ENCODE measurements at regions not wholly inside any gene's neighbourhood (a gene's known extent, or its start where the extent isn't known, plus 50 kb on each side); places are given as distances from the start of the nearest gene placed in this dataset.

- DNase-seq (no peak), ATAC-seq (no peak)
- H3K36me3 ChIP-seq, result no peaks in the 10 kb centered on the region
- H3K9me3 ChIP-seq, result no peaks in the 10 kb centered on the region
- no peak overlapping the region for H3K4me3 ChIP-seq
- H3K27ac ChIP-seq, result no peak overlapping the region
- intact Hi-C loops (cut with DNase I), result no loop called here
- no peaks in the 10 kb centered on the region for H3K4me1 ChIP-seq
- H3K27me3 ChIP-seq, result no peaks in the 10 kb centered on the region
- TF ChIP-seq, protein P1, sequence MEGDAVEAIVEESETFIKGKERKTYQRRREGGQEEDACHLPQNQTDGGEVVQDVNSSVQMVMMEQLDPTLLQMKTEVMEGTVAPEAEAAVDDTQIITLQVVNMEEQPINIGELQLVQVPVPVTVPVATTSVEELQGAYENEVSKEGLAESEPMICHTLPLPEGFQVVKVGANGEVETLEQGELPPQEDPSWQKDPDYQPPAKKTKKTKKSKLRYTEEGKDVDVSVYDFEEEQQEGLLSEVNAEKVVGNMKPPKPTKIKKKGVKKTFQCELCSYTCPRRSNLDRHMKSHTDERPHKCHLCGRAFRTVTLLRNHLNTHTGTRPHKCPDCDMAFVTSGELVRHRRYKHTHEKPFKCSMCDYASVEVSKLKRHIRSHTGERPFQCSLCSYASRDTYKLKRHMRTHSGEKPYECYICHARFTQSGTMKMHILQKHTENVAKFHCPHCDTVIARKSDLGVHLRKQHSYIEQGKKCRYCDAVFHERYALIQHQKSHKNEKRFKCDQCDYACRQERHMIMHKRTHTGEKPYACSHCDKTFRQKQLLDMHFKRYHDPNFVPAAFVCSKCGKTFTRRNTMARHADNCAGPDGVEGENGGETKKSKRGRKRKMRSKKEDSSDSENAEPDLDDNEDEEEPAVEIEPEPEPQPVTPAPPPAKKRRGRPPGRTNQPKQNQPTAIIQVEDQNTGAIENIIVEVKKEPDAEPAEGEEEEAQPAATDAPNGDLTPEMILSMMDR (IDR thresholded peaks at IDR 0.05), result no peak
Measured at GRCh38 chr1:190540366-190540765, 62.7 kb upstream of the BRINP3 start.

DNA sequence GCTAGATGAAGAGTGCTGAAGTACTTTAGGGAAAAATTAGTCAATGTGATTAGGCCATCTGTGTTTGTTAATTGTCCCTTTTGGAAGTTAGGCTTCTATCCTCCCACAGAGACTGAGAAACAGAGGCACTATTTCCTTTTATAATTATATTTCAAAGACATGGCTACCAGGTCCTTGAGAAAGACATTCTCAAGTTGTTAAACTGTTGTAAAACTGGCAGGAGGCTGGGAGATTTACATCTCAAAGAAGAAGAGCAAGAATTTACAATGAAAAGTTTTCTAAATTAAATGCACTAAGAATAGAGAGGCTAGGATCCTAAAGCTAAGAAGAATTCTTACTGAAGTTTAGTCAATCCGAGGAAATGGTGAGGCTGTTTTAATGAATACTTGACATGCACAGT, 74.0 kb upstream of the BRINP3 start:
- TF ChIP-seq, protein P1 (IDR thresholded peaks at IDR 0.05), result no peak
- no peaks in the 10 kb centered on the region for H3K27me3 ChIP-seq
- no peaks in the 10 kb centered on the region for H3K4me1 ChIP-seq
- no peak for DNase-seq
- H3K27ac ChIP-seq, result no peak overlapping the region
- no peak for ATAC-seq
- intact Hi-C loops (cut with DNase I), result no loop called here
- H3K9me3 ChIP-seq, result no peaks in the 10 kb centered on the region
- H3K36me3 ChIP-seq, result no peaks in the 10 kb centered on the region
- no peak overlapping the region for H3K4me3 ChIP-seq

DNA sequence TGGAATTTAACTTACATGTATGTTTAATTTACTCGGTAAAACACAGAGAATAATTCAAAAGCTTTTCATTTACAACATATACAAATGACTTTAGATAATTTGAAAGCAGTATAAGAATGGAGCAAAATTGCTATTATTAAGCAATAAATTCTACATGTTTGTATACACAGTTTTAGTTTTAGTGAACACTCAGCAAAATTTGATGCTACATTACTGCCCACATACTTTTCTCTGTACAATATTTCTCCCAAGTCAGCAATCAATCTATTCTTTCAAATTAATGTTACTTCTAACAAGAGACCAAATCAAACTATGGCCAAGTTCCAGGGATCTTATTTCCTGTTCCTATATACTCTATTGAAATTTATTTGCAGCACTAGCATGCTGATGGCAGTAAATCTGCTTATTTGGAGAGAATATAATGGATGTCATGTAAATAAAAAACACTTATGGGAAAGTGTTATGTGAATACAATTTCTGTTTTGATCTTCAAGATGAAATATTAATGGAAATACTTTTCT, 82.6 kb upstream of the BRINP3 start:
- Histone ChIP-seq H3K4me1 (no peaks in the 10 kb centered on the region), H3K27me3 (no peaks in the 10 kb centered on the region), H3K36me3 (no peaks in the 10 kb centered on the region), H3K4me3 (no peak overlapping the region), H3K27ac (no peak overlapping the region), H3K9me3 (no peaks in the 10 kb centered on the region)
- TF ChIP-seq, protein P1 (IDR thresholded peaks at IDR 0.05), result no peak
- DNase-seq (no peak), ATAC-seq (no peak)
- intact Hi-C loops (cut with DNase I), result no loop called here

DNA sequence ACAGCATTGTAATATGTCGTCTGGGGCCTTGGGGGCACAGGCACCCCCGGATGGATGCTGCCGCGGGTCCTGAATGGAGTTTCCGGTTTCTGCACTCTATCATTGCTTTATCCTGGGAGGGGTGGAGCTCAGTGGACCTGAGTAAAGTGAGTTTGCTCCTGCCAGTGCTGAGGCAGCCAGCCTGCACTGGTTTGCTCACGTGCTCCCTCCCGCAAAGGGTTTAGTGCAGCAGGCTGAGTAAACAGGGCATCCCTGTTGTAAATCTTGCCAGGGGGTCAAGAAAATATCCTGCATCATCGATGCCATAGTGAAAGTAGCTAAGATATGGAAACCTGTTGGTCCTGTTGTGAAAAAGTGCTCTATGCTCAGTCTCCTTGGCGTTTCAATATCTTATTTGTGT, 85.6 kb upstream of the BRINP3 start:
- DNase-seq (no peak), ATAC-seq (no peak)
- Histone ChIP-seq H3K4me3 (no peak overlapping the region), H3K27me3 (no peaks in the 10 kb centered on the region), H3K9me3 (no peaks in the 10 kb centered on the region), H3K36me3 (no peaks in the 10 kb centered on the region), H3K4me1 (no peaks in the 10 kb centered on the region), H3K27ac (no peak overlapping the region)
- intact Hi-C loops (cut with DNase I), result no loop called here
- TF ChIP-seq, protein P1 (IDR thresholded peaks at IDR 0.05), result no peak

- no peak for ATAC-seq
- no peak overlapping the region for H3K4me3 ChIP-seq
- H3K36me3 ChIP-seq, result no peaks in the 10 kb centered on the region
- no peak overlapping the region for H3K27ac ChIP-seq
- H3K27me3 ChIP-seq, result no peaks in the 10 kb centered on the region
- H3K4me1 ChIP-seq, result no peaks in the 10 kb centered on the region
- no peak for DNase-seq
- TF ChIP-seq, protein P1 (IDR thresholded peaks at IDR 0.05), result no peak
- intact Hi-C loops (cut with DNase I), result no loop called here
- no peaks in the 10 kb centered on the region for H3K9me3 ChIP-seq
Measured at GRCh38 chr1:190564117-190564516, 86.5 kb upstream of the BRINP3 start.

DNA sequence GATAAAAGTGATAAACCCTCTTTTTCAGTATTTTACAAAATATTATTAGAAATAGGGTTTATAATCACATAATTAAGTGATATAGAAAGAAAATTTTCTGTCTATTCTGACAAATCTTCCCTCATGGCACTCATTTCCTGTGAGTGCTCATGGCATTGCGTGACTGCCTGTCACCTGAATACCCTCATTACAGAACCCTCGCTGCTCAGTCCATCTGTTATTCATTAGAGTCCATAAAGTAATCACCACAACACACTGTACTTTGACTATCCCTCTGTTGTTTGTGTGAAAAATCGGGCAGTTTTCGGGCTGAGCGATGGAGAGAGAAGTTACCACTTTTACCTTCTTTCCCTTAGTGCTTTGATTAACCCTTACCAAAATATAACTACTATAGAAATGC, 100.4 kb upstream of the BRINP3 start:
- Histone ChIP-seq H3K27ac (no peak overlapping the region), H3K36me3 (no peaks in the 10 kb centered on the region), H3K4me3 (no peak overlapping the region), H3K4me1 (no peaks in the 10 kb centered on the region), H3K27me3 (no peaks in the 10 kb centered on the region), H3K9me3 (no peaks in the 10 kb centered on the region)
- DNase-seq, result no peak
- TF ChIP-seq, protein P1 (IDR thresholded peaks at IDR 0.05), result no peak
- intact Hi-C loops (cut with DNase I), result no loop called here
- ATAC-seq, result no peak
